Pancreas (tissue), 10 donors: ENCODE measurements at regions not wholly inside any gene's neighbourhood (a gene's known extent, or its start where the extent isn't known, plus 50 kb on each side); places are given as distances from the start of the nearest gene placed in this dataset.

Source experiments
- ATAC-seq, 4 donors: fragments of 200-7000 bp; cut with Tn5 transposase; one replicate each; pipeline versions ENCODE4 v1.8.0 to v1.9.1; 2020; ENCODE audit warnings: mild to moderate bottlenecking in 4 of 4, moderate library complexity in 4 of 4
- DNase-seq, 6 donors: peaks; one replicate each; pipeline ENCODE4 v3.0.0-alpha.2; 2020
- FAIRE-seq: peaks from 2 replicates; lab custom pipeline; 2012; peaks lifted over from hg19 to GRCh38; lab: Jason Lieb, UNC
- H3K27ac ChIP-seq, 4 donors: fragments of 200-600 bp; sonication (generic); 1 replicate in 3 of 4; 2 replicates in 1 of 4; pipeline versions ENCODE4 v1.5.0 to v1.8.0; 2020
- H3K27me3 ChIP-seq, 4 donors: fragments of 200-600 bp; one replicate each; pipeline ENCODE4 v1.8.0; 2021
- H3K36me3 ChIP-seq, 3 donors: fragments of 200-600 bp; sonication (generic) in 1 of 3; one replicate each; pipeline versions ENCODE4 v1.5.0 to v1.8.0; 2020 to 2021
- H3K4me1 ChIP-seq, 3 donors: fragments of 200-600 bp; one replicate each; pipeline ENCODE4 v1.8.0; 2021
- H3K4me3 ChIP-seq, 4 donors: fragments of 200-600 bp; sonication (generic) in 2 of 4; one replicate each; pipeline versions ENCODE4 v1.5.0 to v1.8.0; 2020 to 2021
- H3K9me3 ChIP-seq, 4 donors: fragments of 200-600 bp; one replicate each; pipeline ENCODE4 v1.8.0; 2021
- CTCF ChIP-seq, 4 donors: fragments of 200-600 bp; sonication (generic) in 3 of 4; IDR thresholded peaks; one replicate each; pipeline versions ENCODE4 v1.5.0 to v1.8.0; 2021; ENCODE audit warnings: antibody characterized with exemption in 4 of 4
- WGBS, 2 donors: extraction: QIAGEN DNeasy Blood & Tissue Kit; methylation state at CpG; one replicate each; pipeline ENCODE4 v1.1.7; 2013; 5-methylcytosine and 5-hydroxymethylcytosine counted together
- intact Hi-C, 3 donors: fragments of 100-400 bp; cut with DNase I; formaldehyde crosslinking; loops; one replicate each; pipeline versions ENCODE4 v1.11.1 to v1.14.2; 2022
- donor health status: healthy with polysubstance abuse.
- donor health status: DM: no; HTN: no; CAD: no; lungs with moderate emphysema.
- donor health status: DM: no; HTN: no; CAD: no.
- donor health status: control.
- donor health status: control.
- donor health status: Bipolar disorder and iron deficiency.
- donor health status: DM: yes; HTN: yes; CAD: no.
- donor health status: DM: no; HTN: no; CAD: no.
- donor health status: DM: no; HTN: no; CAD: no.
- donor health status: DM: yes; HTN: yes; CAD: no.

GRCh38 chr15:79492065-79492464, 59.9 kb downstream of the MINAR1 start:
- no peaks in the 10 kb centered on the region for H3K4me1 ChIP-seq
- H3K27me3 ChIP-seq, result no peaks in the 10 kb centered on the region
- no peak overlapping the region for H3K27ac ChIP-seq
- H3K4me3 ChIP-seq, result no peak overlapping the region
- FAIRE-seq, result no peak
- TF ChIP-seq CTCF (IDR thresholded peaks at IDR 0.05), result no peak
- no peaks in the 10 kb centered on the region for H3K36me3 ChIP-seq
- no peaks in the 10 kb centered on the region for H3K9me3 ChIP-seq
- DNase-seq, result no peak
- intact Hi-C loops, result no loop called here
- ATAC-seq, result no peak
- 72 to 73% methylated on average over 3 of the region's 3 CpGs for WGBS, 2 donors

GRCh38 chr15:79494384-79494909, 62.3 kb downstream of the MINAR1 start:
- no peaks in the 10 kb centered on the region for H3K9me3 ChIP-seq
- no peaks in the 10 kb centered on the region for H3K36me3 ChIP-seq
- intact Hi-C loops, result no loop called here
- WGBS, 2 donors, result 51 to 54% methylated on average over 7 of the region's 7 CpGs
- FAIRE-seq (no peak), DNase-seq (no peak), ATAC-seq (peak; percentile 21 to 65 (median 46))
- H3K27ac ChIP-seq, result peak overlapping the region in 3 of 4 donors; percentile 7 to 47 (median 10)
- no peaks in the 10 kb centered on the region for H3K27me3 ChIP-seq
- no peak for TF ChIP-seq CTCF (IDR thresholded peaks at IDR 0.05)
- no peak overlapping the region for H3K4me3 ChIP-seq
- H3K4me1 ChIP-seq, result no peaks in the 10 kb centered on the region

- Histone ChIP-seq H3K4me1 (no peaks in the 10 kb centered on the region), H3K4me3 (no peak overlapping the region), H3K27me3 (no peaks in the 10 kb centered on the region), H3K36me3 (no peaks in the 10 kb centered on the region), H3K27ac (peak overlapping the region in 3 of 4 donors; percentile 7 to 47 (median 10)), H3K9me3 (no peaks in the 10 kb centered on the region)
- intact Hi-C loops, result no loop called here
- TF ChIP-seq CTCF (IDR thresholded peaks at IDR 0.05), result no peak
- peak in 3 of 4 donors; percentile 56 to 67 (median 66) for ATAC-seq
- 77 to 78% methylated on average over 6 of the region's 6 CpGs for WGBS, 2 donors
- DNase-seq, result peak in 2 of 6 donors; percentile 8 to 19
- FAIRE-seq, result no peak
Measured at GRCh38 chr15:79494963-79495755, 63.0 kb downstream of the MINAR1 start.

GRCh38 chr15:79495775-79496174, 63.6 kb downstream of the MINAR1 start:
- H3K4me3 ChIP-seq, result no peak overlapping the region
- TF ChIP-seq CTCF (IDR thresholded peaks at IDR 0.05), result no peak
- WGBS, 2 donors, result 79 to 88% methylated on average over 2 of the region's 2 CpGs
- intact Hi-C loops, result no loop called here
- no peaks in the 10 kb centered on the region for H3K36me3 ChIP-seq
- no peak for ATAC-seq
- no peaks in the 10 kb centered on the region for H3K4me1 ChIP-seq
- no peak for FAIRE-seq
- H3K27ac ChIP-seq, result peak overlapping the region in 1 of 4 donors; percentile 1
- H3K27me3 ChIP-seq, result no peaks in the 10 kb centered on the region
- no peaks in the 10 kb centered on the region for H3K9me3 ChIP-seq
- DNase-seq, result no peak

DNA sequence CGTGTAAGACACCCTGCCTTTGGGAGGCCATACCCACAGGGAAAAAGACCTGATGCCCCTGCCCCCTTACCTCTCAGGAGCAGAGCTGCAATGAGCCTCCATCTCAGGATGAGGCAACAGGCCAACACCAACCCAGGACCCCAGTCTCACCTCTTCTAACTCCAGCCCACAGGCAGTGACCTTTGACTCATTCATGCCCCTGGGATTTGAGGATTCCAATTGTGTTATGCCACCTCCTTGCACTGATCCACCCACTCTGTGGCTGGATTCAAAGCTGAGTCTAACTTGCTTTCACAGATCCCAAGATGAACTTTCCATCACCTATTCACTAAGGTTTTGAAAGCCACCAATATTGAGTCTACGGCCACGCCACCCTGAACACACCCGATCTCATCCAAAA, 64.7 kb downstream of the MINAR1 start:
- FAIRE-seq, result no peak
- ATAC-seq, result no peak
- no peak overlapping the region for H3K4me3 ChIP-seq
- H3K27ac ChIP-seq, result no peak overlapping the region
- no peak for TF ChIP-seq CTCF (IDR thresholded peaks at IDR 0.05)
- intact Hi-C loops, result no loop called here
- no peak for DNase-seq
- no peaks in the 10 kb centered on the region for H3K36me3 ChIP-seq
- 83% methylated on average over 4 of the region's 4 CpGs for WGBS, 2 donors
- H3K27me3 ChIP-seq, result no peaks in the 10 kb centered on the region
- H3K9me3 ChIP-seq, result no peaks in the 10 kb centered on the region
- no peaks in the 10 kb centered on the region for H3K4me1 ChIP-seq
